ENCODE measurements at regions not wholly inside any gene's neighbourhood (a gene's known extent, or its start where the extent isn't known, plus 50 kb on each side); places are given as distances from the start of the nearest gene placed in this dataset.
"Not testable (repeated sequence)": the region's sequence is repeated elsewhere in the genome, so short reads cannot be mapped to it uniquely, and the experiment has no call there.

DNA sequence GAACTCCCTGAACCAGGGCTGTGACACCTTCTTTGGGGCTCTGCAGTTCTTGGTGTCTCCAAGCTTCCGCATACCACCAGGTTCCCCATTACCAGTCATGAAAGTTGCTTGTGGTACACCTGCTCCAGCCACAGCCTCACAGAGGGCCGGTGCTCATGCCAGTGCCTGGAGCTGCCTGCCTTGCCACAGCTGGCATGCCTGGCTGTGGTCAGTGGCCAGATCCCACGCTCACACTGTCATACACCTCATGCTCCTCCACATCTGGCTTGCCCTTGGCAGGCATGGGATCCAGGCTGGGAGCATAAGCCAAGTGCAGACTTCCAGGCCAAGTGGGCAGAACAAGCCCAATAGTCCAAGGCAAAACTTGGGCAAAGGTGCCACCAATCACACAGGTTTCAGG, 1054.9 kb downstream of the SLITRK5 start:
- DNase-seq (no peak), ATAC-seq (no peak)

DNA sequence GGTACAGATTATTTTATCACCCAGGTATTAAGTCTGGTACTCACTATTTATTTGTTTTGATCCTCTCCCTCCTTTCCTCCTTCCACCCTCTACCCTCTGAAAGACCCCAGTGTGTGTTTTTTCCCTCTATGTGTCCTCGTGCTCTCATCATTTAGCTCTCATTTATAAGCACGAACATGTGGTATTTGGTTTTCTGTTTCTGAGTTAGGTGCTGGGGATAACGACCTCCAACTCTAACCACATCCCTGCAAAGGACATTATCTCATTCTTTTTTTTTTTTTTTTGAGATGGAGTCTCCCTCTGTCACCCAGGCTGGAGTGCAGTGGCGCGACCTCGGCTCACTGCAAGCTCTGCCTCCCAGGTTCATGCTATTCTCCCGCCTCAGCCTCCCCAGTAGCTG, 1056.1 kb downstream of the SLITRK5 start:
- ATAC-seq; DNase-seq; intact Hi-C loops (cut with micrococcal nuclease): not testable (repeated sequence)

More for the DNA sequence above, 1054.9 kb downstream of the SLITRK5 start:
- intact Hi-C loops (cut with micrococcal nuclease) = no loop called here

DNA sequence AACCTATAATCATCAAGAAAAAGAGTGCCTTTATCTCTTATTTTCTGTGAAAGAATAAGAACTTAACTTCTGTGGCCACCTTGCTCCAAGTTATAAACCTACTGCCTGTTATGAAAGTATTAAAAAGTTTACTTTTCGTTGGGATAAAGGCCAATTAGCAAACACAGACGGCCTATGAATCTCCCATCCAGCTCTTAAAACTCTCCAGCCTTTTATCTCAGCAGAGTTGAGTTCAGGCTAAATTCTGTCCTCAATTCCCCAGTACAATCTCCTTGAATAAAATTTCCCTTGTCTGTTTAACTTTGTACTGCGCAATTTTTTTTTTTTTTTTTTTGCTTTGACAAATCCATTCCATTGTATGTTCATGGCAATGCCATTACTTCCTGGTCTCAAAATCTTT, 1058.4 kb downstream of the SLITRK5 start:
- intact Hi-C loops (cut with micrococcal nuclease) = no loop called here
- DNase-seq (no peak), ATAC-seq (no peak)

DNA sequence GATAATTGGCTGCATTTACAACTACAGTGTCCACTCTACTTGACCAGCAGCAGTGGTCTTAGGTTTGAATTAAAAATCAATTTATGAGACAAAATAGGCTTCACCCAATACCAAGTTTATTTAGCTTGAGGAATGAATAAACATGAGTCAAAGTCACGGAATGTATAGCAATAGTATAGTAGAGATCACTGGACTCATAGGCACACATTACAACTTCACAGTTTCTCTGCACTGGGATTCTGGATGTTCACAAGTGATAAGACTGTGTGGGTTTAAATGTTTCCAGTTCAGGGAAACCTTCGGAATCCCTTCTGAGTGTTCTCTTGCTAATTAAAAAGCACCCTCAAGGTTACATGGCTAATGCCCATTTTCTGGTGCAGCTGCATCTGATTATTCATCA, 1064.9 kb downstream of the SLITRK5 start:
- intact Hi-C loops (cut with micrococcal nuclease) = no loop called here
- DNase-seq (no peak), ATAC-seq (no peak)

DNA sequence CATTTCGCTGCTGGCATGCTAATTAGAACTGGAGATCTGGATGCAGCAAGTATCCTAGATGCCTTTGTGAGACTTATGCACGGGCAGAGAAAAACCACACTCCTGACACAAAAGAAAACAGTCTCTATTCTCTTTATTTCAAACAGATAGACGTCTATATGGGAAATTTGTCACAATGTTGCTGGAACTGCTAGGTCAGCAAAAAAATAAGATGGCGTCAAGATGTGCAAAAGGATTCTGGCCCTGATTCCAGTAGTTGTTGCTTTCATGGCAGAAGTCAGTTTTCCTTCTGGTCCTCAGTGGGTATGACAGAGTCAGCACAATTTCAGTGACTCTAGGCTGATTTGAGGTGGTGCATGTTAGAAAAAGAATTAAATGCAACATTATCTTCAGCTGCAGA, 1068.0 kb downstream of the SLITRK5 start:
- intact Hi-C loops (cut with micrococcal nuclease) = no loop called here
- ATAC-seq (no peak), DNase-seq (no peak)

DNA sequence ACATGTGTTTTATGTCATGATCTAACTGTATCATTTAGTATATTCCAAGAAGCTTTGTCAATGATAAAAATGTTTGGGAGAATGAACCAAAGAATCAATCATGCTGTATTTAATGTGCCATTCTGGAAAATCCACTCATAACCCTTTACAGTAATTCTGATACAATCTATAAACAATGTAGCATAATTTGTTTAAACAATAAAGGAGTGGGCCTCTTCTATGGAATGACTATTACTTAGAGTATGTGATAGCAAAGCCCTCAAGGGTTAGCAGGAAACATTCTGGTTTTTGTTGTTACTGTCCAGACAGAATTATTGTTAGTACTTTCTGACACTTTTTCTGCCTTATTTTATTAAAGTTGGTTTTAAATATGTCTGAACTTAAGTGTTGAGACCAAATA, 1073.1 kb downstream of the SLITRK5 start:
- ATAC-seq (no peak), DNase-seq (no peak)
- intact Hi-C loops (cut with micrococcal nuclease) = no loop called here

DNA sequence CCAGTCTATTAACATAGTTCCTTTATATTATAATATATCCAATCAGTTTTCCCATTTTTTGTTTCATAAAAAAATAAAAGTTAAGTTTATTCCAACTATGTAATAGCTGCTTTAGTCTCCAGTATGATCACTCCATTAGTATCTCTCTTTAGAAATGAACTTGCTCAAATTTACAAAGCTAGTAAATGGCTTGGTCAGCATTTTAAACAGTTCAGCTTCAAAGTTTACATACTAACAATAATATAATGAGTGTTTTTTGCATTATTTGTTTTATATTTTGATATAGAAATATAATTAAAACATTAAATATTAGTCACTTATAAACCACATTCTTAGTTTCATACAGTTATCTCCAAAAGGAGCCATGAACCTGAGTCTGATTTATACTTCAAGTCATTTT, 1073.8 kb downstream of the SLITRK5 start:
- DNase-seq = no peak
- intact Hi-C loops (cut with micrococcal nuclease) = no loop called here
- ATAC-seq = no peak

DNA sequence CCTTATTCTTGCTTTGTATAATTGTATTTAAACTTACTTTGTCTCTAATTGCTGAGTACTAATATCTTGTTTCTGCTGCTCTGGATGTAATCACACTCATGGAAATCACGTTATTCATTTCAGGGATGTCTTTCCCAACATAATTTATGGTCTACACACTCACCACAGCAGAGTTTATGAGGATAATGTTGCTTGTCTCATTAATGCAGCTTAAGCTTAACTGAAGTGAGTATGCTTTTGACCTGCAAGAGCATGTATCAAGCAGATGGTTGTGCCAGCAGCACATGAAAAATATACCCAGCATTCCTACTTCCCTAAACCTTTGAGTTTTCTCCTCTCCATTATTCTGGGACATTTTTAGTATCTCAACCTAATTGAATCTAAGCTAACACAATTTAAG, 1080.9 kb downstream of the SLITRK5 start:
- ATAC-seq (no peak), DNase-seq (no peak)
- intact Hi-C loops (cut with micrococcal nuclease) = no loop called here

DNA sequence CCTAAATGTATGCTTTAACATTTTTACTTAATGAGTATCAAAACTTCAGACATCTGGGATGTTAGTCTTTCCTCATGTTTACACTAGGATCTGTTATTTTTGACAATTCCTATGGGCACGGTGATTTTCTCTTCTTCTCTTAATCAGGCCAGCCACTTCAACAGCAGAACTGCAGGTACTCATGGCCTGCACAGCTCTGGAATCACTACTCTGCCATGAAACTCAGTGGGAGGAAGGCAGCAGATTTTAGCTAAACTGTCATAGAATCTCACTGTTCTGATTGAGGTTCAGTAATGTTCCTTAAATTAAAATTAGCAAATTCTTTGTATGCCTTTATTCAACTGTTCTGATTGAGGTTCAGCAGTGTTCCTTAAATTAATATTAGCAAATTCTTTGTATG, 1083.0 kb downstream of the SLITRK5 start:
- intact Hi-C loops (cut with micrococcal nuclease) = no loop called here
- ATAC-seq (no peak), DNase-seq (no peak)

DNA sequence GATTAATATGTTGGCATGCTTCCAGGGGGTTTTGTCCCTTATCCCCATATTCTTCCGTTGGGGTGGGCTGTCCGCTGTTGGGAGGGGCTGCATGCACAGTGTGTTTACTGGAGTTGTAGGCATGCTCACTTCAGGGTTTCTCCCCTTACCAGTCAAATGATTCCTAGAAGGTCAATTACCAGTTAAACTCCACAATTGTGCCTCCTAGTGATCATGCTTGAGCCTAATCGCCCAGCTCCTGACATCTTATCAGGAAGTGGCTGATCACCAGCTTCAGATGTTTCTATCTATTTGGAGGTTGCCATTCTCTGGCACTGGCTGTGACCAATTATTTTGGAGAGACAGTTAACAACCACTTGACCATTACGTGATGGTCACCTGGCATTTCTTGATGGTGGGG, 1090.0 kb downstream of the SLITRK5 start:
- intact Hi-C loops (cut with micrococcal nuclease) = no loop called here
- ATAC-seq = no peak
- no peak for DNase-seq

DNA sequence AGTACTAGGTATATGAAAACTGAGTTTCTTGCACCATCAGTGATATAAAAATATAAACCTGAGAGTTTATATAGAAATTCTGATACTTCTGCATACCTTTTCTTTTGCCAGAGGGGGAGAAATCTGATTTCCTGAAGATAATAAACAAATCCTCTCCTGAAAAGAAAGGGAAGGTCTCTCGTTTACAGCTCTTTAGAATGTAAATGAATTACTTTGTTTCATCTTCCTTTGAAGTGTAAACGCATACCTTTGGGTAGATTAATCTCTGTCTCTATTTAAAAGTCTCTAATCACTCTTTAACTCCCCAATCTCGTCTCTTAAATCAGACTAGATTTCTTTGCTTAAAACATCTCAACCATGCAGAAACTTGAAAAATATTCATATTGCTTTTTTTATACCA, 1092.9 kb downstream of the SLITRK5 start:
- intact Hi-C loops (cut with micrococcal nuclease) = no loop called here
- ATAC-seq (no peak), DNase-seq (no peak)

DNA sequence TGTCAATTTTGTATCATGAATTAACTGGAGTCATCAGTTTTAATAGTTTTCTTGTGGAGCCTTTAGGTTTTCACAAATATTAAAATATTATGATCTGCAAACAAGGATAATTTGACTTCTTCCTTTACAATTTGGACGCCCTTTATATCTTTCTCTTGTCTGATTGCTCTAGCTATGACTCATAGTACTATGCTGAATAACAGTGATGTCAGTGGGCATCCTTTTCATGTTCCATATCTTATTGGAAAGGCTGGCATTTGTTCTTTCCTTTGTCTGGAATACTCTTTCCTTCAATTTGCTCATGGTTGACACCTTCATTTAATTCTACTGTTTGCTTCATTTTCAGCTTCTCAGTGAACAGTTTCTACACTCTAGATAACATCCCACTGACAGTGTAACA, 1129.3 kb downstream of the SLITRK5 start:
- DNase-seq (no peak), ATAC-seq (no peak)
- intact Hi-C loops (cut with micrococcal nuclease) = no loop called here

DNA sequence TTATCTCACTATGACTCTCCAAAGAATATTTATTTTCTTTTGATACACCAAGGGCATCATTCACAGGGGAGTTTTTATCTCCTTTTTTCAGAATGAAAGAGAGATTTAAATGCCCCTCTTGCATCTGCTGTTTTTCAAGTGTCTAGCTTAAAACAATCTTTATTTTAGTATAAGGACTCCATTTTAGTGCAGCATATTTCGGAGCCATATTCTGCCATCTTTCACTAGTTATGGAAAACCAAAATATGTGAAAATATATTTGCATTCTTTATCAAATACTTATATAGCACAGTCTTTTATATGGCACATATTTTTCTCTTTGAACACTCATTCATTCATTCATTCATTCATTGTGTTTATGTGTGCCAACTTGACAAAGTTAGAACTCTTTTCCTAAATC, 1130.2 kb downstream of the SLITRK5 start:
- intact Hi-C loops (cut with micrococcal nuclease) = no loop called here

DNA sequence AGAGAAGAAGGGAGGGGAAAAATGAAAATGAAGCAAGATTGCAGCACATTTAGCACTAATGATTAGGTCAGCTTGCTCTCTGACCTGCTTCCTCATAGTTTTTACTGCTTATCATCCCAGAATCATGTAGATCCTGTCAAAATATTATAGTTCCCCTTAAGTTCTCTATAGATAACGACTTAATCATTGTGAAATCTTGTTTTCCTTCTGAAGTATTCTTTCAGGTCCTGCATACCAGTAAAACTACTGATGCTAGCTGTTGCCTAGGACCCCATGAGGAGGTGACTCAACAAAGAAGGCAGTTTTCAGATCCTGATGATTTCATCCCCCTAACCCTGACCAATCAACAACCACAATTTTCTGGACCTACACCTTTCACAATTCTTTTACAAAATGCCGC, 1131.7 kb downstream of the SLITRK5 start:
- ATAC-seq (no peak), DNase-seq (no peak)
- intact Hi-C loops (cut with micrococcal nuclease) = no loop called here

More for the DNA sequence above, 1130.2 kb downstream of the SLITRK5 start:
- DNase-seq (no peak), ATAC-seq (no peak)

DNA sequence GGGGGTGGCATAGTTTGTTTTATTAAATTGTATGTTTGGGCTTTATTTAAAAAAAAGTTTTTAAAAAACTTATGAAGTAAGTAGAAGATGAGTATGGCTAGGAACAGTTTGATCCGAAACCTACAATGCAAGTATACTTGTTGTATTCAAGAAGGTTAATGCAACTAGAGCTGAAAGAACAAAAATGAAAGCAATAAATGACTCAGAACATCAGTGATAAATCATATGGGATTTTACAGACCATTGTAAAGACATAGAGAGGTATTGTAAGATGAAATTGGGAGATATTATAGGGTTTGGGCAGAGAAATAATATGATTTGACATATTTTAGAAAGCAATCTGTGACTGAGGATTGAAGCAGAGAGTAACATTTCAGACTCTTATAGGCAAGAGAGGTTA, 1135.3 kb downstream of the SLITRK5 start:
- ATAC-seq (no peak), DNase-seq (no peak)
- intact Hi-C loops (cut with micrococcal nuclease) = no loop called here

DNA sequence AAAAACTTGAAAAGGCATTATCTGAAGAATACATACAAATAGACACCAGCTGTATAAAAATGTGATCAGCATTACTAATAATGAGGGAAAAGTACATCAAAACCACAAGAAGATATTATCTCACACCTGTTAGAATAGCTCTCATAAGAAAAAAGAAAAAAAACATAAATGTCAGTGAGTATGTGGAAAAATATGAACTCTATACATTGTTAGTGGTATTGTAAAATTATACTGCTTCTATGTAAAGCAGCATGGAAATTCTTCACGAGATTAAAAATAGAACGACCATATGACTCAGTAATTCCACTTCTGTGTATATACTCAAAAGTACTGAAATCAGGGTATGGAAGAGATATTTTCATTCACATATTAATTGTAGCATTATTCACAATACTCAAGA, 1146.4 kb downstream of the SLITRK5 start:
- ATAC-seq (no peak), DNase-seq (no peak)
- intact Hi-C loops (cut with micrococcal nuclease) = no loop called here

DNA sequence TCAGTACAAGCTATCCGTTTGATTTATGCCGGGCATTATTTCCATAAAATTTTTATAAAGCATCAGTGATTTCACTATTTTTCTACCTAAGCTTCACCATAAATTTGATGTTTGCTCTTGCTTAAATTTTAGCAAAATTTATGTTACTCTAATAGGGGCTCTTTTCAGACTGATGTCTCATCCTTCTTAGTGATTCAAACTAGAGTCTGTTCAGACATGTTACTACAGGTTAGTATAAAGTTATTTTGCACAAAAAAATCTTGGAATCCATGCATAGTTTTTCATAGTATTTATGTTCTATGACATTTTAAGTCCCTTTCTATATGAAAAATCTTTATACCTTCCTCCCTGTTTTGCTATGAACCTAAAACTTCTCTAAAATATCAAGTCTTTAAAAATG, 1151.9 kb downstream of the SLITRK5 start:
- ATAC-seq (no peak), DNase-seq (no peak)
- intact Hi-C loops (cut with micrococcal nuclease) = no loop called here

DNA sequence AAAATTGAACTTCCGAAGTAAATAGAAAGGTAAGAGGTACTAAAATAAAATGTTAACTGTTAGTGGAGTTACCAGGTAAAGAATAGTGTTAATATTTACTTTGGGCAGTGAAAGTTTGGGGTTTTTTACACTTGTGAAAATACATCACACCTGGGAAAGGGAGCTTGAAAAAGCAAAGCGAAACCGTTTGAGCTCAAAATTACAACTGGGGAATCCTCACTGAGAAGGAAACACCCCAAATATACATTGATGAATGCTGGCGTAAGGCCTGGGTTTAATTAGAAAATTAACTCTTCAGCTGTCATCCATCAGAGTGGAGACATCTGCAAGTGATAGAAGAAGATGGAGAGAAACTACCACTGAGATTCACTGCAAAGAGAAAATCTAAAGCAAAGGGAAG, 1153.0 kb downstream of the SLITRK5 start:
- DNase-seq (no peak), ATAC-seq (no peak)
- intact Hi-C loops (cut with micrococcal nuclease) = no loop called here

DNA sequence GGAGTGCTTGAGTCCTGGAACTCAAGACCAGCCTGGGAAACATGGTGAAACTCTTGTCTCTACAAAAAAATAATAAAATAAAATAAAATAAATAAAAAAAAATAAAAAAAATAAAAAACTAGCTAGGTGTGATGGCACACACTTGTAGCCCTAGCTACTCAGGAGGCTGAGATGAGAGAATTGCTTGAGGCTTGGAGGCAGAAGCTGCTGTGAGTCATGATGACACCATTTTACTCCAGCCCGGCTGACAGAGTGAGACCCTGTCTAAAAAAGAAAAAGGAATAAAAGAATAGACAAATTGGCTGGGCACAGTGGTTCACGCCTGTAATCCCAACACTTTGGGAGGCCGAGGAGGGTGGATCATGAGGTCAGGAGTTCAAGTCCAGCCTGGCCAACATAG, 1168.9 kb downstream of the SLITRK5 start:
- intact Hi-C loops (cut with micrococcal nuclease) = no loop called here
- DNase-seq (no peak), ATAC-seq (no peak)

DNA sequence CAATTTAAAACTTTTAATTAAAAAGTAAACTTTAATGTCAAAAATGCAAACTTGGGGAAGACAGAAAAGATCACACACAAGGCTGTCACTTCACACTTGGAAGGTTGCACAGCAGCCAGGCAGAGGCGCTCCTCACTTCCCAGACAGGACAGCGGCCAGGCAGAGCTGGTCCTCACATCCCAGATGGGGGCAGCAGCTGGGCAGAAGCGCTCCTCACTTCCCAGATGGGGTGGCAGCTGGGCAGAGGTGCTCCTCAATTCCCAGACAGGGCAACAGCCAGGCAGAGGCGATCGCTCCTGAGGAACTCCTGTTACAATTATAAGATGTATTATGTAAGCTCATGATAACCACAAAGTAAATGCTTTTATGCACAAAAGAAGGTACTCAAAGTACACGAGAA, 1181.1 kb downstream of the SLITRK5 start:
- ATAC-seq; DNase-seq; intact Hi-C loops (cut with micrococcal nuclease): not testable (repeated sequence)

DNA sequence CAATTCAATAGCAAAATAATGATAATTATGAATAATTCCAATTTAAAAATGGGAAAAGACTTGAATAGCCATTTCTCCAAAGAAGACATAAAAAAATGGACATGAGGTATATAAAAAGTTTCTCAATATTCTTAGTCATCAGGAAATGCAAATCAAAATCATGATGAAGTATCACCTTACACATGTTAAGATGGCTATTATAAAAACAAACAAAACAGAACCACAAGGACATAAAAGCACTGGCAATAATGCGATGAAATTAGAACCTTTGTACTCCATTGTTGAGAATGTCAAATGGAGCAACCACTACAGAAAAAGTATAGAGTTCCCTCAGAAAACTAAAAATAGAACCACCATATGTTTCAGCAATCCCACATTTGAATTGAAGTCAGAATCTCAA, 1186.1 kb downstream of the SLITRK5 start:
- DNase-seq = no peak
- ATAC-seq = no peak
- intact Hi-C loops (cut with micrococcal nuclease) = no loop called here

DNA sequence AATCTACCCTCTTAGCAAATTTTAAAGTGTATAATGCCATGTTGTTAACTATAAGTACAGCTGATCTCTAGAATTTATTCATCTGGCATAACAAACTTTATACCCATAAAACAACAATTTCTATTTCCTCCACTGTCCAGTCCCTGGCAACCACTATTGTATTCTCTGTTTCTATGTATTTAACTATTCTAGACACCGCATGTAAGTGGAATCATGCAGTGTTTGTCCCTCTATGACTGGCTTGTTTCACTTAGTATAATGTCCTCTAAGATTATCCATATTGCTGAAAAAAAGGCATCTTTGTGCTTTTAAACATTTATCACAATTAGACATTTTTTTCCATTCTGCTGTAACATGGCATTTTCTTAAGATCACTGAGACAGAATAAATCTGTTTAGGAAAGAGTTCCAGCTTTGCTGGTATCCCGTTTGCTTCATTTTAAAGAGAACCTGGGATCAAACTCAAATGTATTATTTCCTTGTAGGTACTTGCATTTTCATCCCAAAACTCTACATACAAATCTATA, 1191.0 kb downstream of the SLITRK5 start:
- intact Hi-C loops (cut with micrococcal nuclease) = no loop called here
- no peak for DNase-seq

More for the DNA sequence above, 1191.0 kb downstream of the SLITRK5 start:
- no peak for ATAC-seq
